ENCODE measurements at regions not wholly inside any gene's neighbourhood (a gene's known extent, or its start where the extent isn't known, plus 50 kb on each side); places are given as distances from the start of the nearest gene placed in this dataset.

GRCh38 chr12:126196263-126196662 is 1131.0 kb downstream of the AACS start:
- TF ChIP-seq CTCF (IDR thresholded peaks at IDR 0.05) (no peak), POLR2A (IDR thresholded peaks at IDR 0.05) (no peak)
